COLO668 (cell line): ENCODE measurements at regions not wholly inside any gene's neighbourhood (a gene's known extent, or its start where the extent isn't known, plus 50 kb on each side); places are given as distances from the start of the nearest gene placed in this dataset.
"Not testable (repeated sequence)": the region's sequence is repeated elsewhere in the genome, so short reads cannot be mapped to it uniquely, and the experiment has no call there.

Experiments
- DNase-seq: peaks from one replicate; lab custom pipeline; 2025; ENCODE audit not compliant: unreplicated experiment; lab: John Stamatoyannopoulos, UW

- DNase-seq = no peak
These were observed 84.7 kb upstream of the ELAC2 start for GRCh38 chr17:13102477-13102876.

- no peak for DNase-seq
These were observed 82.1 kb upstream of the ELAC2 start for GRCh38 chr17:13099926-13100325.

DNA sequence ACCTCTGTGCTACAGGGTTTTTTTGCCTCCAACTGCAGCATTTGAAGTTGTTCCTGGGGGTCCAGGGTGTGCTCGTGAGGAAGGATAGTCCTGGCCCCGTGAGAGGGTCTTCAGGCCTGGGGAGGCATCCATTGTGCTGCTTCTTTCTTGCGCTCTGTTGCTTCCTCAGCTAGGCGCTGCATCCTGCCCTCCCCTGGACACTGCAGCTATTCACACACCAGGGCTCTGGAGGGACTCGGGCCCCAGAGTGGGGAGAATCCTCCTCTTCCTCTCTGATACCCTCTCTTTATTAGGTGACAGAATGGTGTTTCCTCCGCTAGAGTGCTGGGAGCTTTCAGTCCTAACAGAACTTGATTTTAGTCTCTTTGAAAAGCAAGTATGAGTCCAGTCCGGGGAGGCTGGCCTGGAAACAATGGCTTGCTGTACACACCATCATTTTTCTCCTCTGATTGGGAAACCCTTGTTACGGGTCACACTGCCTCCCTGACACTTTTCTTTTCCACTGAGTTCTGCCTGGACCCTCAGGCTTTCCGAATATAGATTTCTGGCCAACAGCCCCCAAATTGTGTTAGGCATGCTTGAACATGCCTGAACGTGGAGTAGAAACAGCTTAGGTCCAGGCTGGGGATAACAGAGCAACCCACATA lies 81.4 kb upstream of the ELAC2 start:
- DNase-seq = no peak

DNA sequence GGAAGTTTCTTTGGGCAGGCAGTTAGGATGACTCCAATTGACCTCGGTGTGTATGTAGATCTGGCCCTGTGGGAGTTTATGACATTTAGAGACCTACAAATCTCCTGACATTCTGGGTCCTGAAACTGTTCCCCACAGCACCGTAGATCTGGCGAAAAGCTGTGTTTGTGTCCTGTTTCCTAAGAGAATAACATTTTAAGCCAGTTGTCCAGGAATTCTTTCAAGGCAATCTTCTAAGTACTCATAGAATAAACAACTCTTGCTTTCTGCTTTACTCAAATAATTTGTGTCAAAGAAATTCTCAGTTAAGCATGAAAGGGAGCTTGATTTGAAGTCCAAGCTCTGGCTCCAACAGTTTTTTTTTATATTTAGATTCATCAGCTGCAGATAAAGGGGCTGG lies 78.5 kb upstream of the ELAC2 start:
- DNase-seq = no peak

- DNase-seq = not testable (repeated sequence)
These were observed 74.2 kb upstream of the ELAC2 start for GRCh38 chr17:13092010-13092409.

DNA sequence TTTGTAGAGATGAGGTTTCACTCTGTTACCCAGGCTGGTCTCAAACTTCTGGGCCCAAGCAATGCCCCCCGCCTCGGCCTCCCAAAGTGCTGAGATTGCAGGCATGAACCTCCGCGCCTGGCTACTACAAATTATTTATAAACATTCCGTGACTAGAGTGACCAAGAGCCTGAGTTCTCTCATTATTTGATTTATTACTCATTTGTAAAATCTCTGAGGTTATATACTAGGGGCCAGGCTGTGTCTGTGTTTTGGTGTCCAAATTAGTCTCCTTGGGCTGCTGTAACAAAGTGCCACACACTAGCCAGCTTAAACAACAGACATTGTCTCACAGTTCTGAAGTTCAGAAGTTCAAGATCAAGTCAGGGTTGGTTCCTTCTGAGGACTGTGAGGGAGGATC lies 70.8 kb upstream of the ELAC2 start:
- no peak for DNase-seq

DNA sequence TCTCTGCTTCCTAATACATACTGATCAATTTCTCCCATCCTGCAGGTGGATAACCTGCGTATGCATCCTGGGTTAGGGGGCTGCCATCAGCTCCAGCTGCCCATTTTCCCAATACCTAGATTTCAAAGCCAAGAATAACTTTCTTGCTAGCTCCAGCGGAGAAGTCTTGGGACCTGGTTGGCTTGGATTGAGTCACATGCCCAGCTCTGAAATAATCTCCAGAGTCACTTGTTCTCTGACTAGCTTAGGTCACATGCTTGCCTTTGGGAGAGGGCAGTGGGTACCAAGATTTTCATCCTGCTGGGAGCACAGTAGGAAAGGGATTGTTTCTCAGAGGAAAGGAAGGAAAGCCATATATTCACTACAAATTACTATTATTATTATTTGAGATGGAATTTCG lies 70.0 kb upstream of the ELAC2 start:
- no peak for DNase-seq

DNA sequence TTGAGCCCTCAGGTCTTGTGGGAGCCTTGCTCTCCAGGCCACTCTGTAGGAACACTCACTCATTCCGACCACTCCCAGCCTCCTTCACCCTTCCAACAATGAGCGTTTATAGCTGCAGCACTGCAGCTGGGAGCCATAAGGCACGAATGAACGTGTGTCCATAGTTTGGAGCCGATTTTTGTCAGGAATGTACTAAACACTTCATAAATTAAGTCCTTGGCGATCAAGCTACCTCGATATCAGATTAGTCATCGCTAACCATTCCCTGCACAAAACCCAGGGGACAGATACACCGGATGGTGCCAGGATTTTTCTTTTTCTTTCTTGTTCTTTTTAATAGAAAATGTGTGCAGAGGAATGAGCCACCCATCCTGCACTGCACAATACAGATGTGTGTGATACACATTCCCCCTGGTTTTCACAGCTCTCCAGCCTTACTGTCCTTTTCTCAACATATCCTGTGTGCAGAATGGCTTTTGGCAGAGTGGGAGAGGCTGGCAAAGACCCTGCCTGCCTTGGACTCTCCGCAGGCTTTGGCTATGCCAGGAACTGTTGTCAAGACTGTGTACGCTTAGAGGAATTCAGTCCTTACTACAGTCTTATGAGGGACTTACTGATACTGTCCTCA lies 68.4 kb upstream of the ELAC2 start:
- DNase-seq = no peak

DNA sequence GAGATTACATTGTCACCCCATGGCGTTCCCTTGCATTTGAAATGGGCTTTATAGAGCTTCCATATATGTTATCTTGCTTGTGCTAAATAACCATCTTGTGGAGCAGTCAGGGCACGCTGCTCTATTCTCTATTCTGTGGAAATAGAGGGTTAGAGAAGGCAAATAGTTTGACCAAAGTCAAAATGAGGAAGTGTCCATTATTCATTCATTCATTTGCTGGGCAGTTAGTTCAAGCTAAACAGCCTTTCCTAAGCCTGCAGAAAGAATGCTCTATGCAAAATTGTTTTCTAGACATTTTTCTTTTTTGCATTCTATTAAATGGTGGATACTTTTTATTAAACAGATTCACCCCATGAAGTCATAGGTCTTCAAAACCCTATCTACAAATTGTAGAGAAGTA lies 67.8 kb upstream of the ELAC2 start:
- DNase-seq = no peak

GRCh38 chr17:13084420-13084819 lies 66.6 kb upstream of the ELAC2 start:
- DNase-seq = no peak

DNA sequence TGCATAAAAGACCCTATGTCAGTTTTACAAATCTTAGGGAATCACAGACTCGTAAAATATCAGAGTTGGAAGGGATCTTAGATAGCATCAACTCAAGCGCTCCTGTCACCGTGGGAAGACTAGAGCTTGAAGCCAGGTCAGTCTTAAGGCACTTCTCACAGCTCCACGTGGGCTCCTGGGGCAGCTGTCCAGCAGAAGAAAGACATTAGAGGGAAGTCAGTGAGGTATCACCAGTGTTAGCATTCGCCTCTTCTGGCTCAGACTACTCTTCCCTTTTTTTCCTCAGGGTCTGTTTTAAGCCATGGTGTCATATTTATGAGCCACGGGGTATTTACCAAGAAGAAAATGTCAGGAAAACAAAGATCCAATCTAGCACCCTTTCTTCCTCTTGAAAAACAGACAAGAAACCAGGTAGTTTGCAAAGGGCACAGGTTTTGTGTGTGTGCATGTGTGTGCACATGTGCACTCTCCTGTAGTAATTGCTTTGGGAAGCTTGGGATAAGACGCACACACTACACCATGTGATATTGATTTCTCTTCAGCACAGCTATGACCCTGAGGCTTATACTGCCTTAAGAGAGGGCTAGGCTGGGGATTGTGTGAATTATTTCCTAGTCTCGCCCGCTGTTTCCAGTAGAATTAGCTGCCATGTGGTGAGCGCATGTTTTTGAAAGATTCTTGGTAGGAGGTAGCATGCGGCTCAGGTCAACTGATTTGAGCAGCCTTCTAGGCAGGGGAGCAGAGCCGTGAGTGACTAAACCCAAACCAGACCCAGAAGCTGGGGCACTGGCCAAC lies 61.0 kb upstream of the ELAC2 start:
- no peak for DNase-seq

DNA sequence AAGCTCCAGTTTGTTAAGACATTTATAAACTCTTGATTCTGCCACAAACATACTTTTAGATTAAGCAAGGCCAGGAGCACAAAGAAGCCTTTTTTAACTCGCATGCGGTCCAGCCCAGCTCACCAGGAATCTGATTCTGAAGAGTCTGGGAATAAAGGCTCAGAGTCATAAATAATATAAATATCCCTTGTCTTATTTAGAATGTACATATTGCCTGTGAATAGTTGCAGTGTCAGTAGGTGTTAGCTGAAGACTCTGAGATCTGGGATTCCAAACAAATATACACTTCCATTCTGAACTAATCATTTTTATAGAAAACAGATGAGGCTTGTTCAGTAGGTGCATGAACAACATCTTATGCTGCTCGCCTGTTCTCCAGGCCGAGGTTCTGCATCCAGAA lies 59.1 kb upstream of the ELAC2 start:
- DNase-seq = no peak

- no peak for DNase-seq
These were observed 56.2 kb upstream of the ELAC2 start for GRCh38 chr17:13074026-13074425.

DNA sequence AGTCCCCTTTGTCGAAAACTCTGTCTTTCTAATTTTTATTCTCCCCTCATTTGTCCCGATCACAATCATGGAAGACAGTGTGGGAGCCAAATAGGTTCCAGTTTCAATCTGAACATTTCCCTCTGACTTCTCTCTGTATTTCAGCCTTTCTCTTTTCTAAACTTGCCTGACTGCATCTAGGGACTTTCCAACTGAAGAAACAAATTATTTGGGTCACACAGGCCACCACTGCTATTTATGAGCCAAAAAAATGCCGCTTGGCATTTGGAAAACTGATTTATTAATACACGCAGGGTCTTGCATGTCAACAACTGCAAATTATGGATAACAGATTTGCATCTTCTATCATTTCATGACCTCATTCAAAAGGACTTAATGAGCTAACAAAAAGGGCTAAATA lies 55.2 kb upstream of the ELAC2 start:
- DNase-seq = no peak

DNA sequence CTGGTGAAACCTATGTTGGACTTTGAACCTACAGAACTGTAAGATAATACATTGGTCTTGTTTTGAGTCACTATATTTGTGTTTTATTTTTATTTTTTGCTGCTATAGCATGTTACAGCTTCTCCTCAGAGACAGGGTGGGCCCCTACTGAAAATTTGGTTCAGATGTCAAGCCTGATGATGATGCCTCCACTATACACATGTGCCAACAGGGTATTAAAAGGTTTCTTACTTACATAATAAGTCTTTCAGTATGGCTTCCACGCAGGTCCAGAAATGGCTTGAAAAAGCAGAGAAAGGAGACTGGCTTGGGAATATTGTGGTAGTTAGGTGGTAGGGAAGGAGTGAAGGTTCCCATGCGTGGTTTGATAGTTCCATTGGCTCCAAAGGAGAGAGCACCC lies 52.9 kb upstream of the ELAC2 start:
- DNase-seq = no peak

- DNase-seq = no peak
These were observed 49.9 kb upstream of the ELAC2 start for GRCh38 chr17:13067629-13068303.
